ENCODE measurements at regions not wholly inside any gene's neighbourhood (a gene's known extent, or its start where the extent isn't known, plus 50 kb on each side); places are given as distances from the start of the nearest gene placed in this dataset.

- no peak overlapping the region for H3K27ac ChIP-seq (ENCODE audit: low read depth, low read length)
Observed at GRCh38 chr1:14083277-14083676, 383.3 kb downstream of the PRDM2 start.

GRCh38 chr1:14083706-14084105 lies 383.7 kb downstream of the PRDM2 start:
- Histone ChIP-seq H3K27ac (ENCODE audit: low read depth, low read length) (no peak overlapping the region), H3K36me3 (ENCODE audit: insufficient read depth, low read length) (no peaks in the 10 kb centered on the region), H3K4me3 (ENCODE audit: low read depth in 1 of 2, low read length in 2 of 2) (no peak overlapping the region), H3K9me3 (ENCODE audit: low read length) (no peaks in the 10 kb centered on the region), H3K9ac (ENCODE audit: low read length) (no peak overlapping the region), H3K4me1 (ENCODE audit: insufficient read depth, low read length) (no peaks in the 10 kb centered on the region), H3K27me3 (ENCODE audit: control insufficient read depth in 1 of 2, insufficient read depth in 2 of 2, low read length in 2 of 2) (no peaks in the 10 kb centered on the region)

More at GRCh38 chr1:14083277-14083676, 383.3 kb downstream of the PRDM2 start:
- no peaks in the 10 kb centered on the region for H3K4me1 ChIP-seq (ENCODE audit: insufficient read depth, low read length)
- no peaks in the 10 kb centered on the region for H3K9me3 ChIP-seq (ENCODE audit: low read length)
- no peak overlapping the region for H3K9ac ChIP-seq (ENCODE audit: low read length)
- no peaks in the 10 kb centered on the region for H3K36me3 ChIP-seq (ENCODE audit: insufficient read depth, low read length)
- H3K27me3 ChIP-seq (ENCODE audit: control insufficient read depth in 1 of 2, insufficient read depth in 2 of 2, low read length in 2 of 2): no peaks in the 10 kb centered on the region
- H3K4me3 ChIP-seq (ENCODE audit: low read depth in 1 of 2, low read length in 2 of 2): no peak overlapping the region

DNA sequence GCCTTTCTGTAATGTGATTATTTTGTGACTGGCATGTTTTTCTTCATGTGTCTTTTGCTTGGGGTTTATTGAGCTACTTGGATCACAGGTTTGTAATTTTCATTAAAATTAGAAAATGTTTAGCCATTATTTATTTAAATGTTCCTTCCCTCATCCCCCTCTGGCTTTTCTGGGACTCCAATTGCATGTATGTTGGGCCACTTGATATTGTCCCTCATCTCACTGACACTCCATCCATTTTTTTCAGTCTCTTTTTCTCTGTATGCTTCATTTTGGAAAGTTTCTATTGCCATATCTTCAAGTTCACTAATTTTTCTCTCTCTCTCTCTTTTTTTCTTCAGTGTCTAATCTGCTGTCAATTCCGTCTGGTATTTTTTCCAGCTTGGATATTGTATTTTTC lies 390.1 kb downstream of the PRDM2 start:
- no peak overlapping the region for H3K4me3 ChIP-seq (ENCODE audit: low read depth in 1 of 2, low read length in 2 of 2)
- no peak overlapping the region for H3K27ac ChIP-seq (ENCODE audit: low read depth, low read length)
- no peaks in the 10 kb centered on the region for H3K27me3 ChIP-seq (ENCODE audit: control insufficient read depth in 1 of 2, insufficient read depth in 2 of 2, low read length in 2 of 2)
- no peak overlapping the region for H3K9ac ChIP-seq (ENCODE audit: low read length)
- no peaks in the 10 kb centered on the region for H3K9me3 ChIP-seq (ENCODE audit: low read length)
- no peaks in the 10 kb centered on the region for H3K4me1 ChIP-seq (ENCODE audit: insufficient read depth, low read length)
- no peaks in the 10 kb centered on the region for H3K36me3 ChIP-seq (ENCODE audit: insufficient read depth, low read length)

DNA sequence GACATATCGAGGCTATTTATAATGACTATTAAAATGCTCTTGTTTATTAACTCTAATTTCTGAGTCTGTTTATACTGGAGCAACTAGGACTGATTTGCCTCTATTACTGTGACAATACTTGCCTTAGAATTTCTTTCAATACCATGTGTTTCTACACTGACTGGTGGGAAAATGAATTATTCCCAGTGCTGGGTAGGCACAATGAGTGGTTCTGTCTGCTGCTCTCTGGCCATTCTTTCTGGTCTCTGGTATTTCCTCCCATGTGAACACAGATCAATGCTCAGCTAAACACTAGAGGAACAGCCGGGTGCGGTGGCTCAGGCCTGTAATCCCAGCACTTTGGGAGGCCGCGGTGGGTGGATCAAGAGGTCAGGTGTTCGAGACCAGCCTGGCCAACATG lies 390.5 kb downstream of the PRDM2 start:
- Histone ChIP-seq H3K36me3 (ENCODE audit: insufficient read depth, low read length) (no peaks in the 10 kb centered on the region), H3K4me3 (ENCODE audit: low read depth in 1 of 2, low read length in 2 of 2) (no peak overlapping the region), H3K27ac (ENCODE audit: low read depth, low read length) (no peak overlapping the region), H3K9me3 (ENCODE audit: low read length) (no peaks in the 10 kb centered on the region), H3K4me1 (ENCODE audit: insufficient read depth, low read length) (no peaks in the 10 kb centered on the region), H3K9ac (ENCODE audit: low read length) (no peak overlapping the region), H3K27me3 (ENCODE audit: control insufficient read depth in 1 of 2, insufficient read depth in 2 of 2, low read length in 2 of 2) (no peaks in the 10 kb centered on the region)

DNA sequence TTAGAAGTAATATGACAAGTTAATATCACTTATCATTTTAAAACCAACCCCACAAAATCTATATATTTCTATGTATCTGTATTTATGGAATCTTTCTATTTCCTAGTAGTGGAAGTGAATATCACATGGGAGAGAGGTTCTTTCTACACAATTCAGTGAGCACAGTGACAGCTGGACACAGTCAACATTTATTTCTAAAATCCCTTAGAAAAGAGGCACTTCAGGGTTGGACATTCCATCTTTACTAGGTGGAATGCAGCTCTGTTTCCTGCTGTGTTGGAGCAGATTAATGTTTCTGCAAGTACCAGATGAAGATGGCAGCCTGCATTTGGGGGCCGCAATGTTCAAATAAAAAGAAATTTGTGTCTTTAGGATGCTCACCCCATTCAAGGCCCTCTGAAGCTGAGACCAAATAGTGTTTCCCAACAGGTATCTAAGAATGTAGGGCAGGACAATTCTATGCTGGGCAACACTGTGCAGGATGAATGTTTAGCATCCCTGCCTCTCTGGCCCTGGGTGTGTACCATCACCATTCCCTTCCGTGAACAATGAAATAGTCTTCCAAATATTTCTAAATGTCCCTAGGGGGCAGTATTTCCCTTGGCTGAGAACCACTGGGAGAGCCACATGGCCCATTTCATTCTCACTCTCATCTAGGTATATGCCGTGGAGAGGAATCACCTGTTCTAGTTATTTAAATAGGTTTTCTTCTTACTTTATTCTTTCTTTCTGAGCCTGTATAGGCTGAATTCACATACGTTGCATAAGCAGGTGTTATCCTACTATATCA lies 394.8 kb downstream of the PRDM2 start:
- H3K4me3 ChIP-seq (ENCODE audit: low read depth in 1 of 2, low read length in 2 of 2): no peak overlapping the region
- no peaks in the 10 kb centered on the region for H3K36me3 ChIP-seq (ENCODE audit: insufficient read depth, low read length)
- H3K9ac ChIP-seq (ENCODE audit: low read length): no peak overlapping the region
- H3K27ac ChIP-seq (ENCODE audit: low read depth, low read length): no peak overlapping the region
- no peaks in the 10 kb centered on the region for H3K27me3 ChIP-seq (ENCODE audit: control insufficient read depth in 1 of 2, insufficient read depth in 2 of 2, low read length in 2 of 2)
- no peaks in the 10 kb centered on the region for H3K9me3 ChIP-seq (ENCODE audit: low read length)
- H3K4me1 ChIP-seq (ENCODE audit: insufficient read depth, low read length): no peaks in the 10 kb centered on the region

GRCh38 chr1:14098294-14098913 lies 398.4 kb downstream of the PRDM2 start:
- no peak overlapping the region for H3K9ac ChIP-seq (ENCODE audit: low read length)
- H3K4me3 ChIP-seq (ENCODE audit: low read depth in 1 of 2, low read length in 2 of 2): no peak overlapping the region
- no peaks in the 10 kb centered on the region for H3K36me3 ChIP-seq (ENCODE audit: insufficient read depth, low read length)
- H3K27ac ChIP-seq (ENCODE audit: low read depth, low read length): no peak overlapping the region
- H3K27me3 ChIP-seq (ENCODE audit: control insufficient read depth in 1 of 2, insufficient read depth in 2 of 2, low read length in 2 of 2): no peaks in the 10 kb centered on the region
- H3K4me1 ChIP-seq (ENCODE audit: insufficient read depth, low read length): no peaks in the 10 kb centered on the region
- no peaks in the 10 kb centered on the region for H3K9me3 ChIP-seq (ENCODE audit: low read length)

DNA sequence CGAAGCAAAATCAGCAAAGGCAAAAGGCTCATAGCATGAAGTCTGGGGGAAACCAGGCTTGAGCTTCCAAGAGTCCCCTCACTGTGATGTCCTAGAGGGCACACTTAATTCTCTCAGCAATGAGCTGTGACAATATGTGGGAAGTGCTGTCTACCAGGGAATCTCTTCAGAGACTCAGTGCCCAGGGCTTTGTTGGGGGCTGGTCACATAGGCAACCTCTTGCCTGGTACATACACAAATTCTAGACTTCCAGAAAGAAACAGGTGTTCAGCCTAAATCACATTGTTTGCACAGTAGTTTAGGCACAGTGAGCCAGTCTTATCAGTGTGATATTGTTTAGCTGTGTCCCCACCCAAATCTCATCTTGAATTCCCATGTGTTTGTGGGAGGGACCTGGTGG lies 400.5 kb downstream of the PRDM2 start:
- Histone ChIP-seq H3K9ac (ENCODE audit: low read length) (no peak overlapping the region), H3K4me1 (ENCODE audit: insufficient read depth, low read length) (no peaks in the 10 kb centered on the region), H3K4me3 (ENCODE audit: low read depth in 1 of 2, low read length in 2 of 2) (no peak overlapping the region), H3K27me3 (ENCODE audit: control insufficient read depth in 1 of 2, insufficient read depth in 2 of 2, low read length in 2 of 2) (no peaks in the 10 kb centered on the region), H3K27ac (ENCODE audit: low read depth, low read length) (no peak overlapping the region), H3K36me3 (ENCODE audit: insufficient read depth, low read length) (no peaks in the 10 kb centered on the region), H3K9me3 (ENCODE audit: low read length) (no peaks in the 10 kb centered on the region)

DNA sequence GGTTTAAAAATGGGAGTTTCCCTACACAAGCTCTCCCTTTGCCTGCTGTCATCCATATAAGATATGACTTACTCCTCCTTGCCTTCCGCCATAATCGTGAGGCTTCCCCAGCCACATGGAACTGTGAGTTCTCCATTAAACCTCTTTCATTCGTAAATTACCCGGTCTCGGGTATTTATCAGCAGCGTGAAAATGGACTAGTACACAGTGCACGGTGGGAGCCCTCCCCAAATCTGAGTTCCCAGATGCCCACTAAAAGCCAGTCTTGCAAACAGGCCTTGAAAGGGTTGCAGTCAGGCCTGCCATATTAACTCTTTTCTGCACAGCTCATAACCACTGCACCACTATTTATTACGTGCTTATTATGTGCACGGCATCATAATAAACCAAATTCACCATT lies 400.9 kb downstream of the PRDM2 start:
- Histone ChIP-seq H3K27me3 (ENCODE audit: control insufficient read depth in 1 of 2, insufficient read depth in 2 of 2, low read length in 2 of 2) (no peaks in the 10 kb centered on the region), H3K36me3 (ENCODE audit: insufficient read depth, low read length) (no peaks in the 10 kb centered on the region), H3K9me3 (ENCODE audit: low read length) (no peaks in the 10 kb centered on the region)

GRCh38 chr1:14102180-14102579 lies 402.2 kb downstream of the PRDM2 start:
- Histone ChIP-seq H3K4me3 (ENCODE audit: low read depth in 1 of 2, low read length in 2 of 2) (no peak overlapping the region), H3K27me3 (ENCODE audit: control insufficient read depth in 1 of 2, insufficient read depth in 2 of 2, low read length in 2 of 2) (no peaks in the 10 kb centered on the region), H3K4me1 (ENCODE audit: insufficient read depth, low read length) (no peaks in the 10 kb centered on the region), H3K9me3 (ENCODE audit: low read length) (no peaks in the 10 kb centered on the region), H3K9ac (ENCODE audit: low read length) (no peak overlapping the region), H3K36me3 (ENCODE audit: insufficient read depth, low read length) (no peaks in the 10 kb centered on the region), H3K27ac (ENCODE audit: low read depth, low read length) (no peak overlapping the region)

More for the DNA sequence above, 400.9 kb downstream of the PRDM2 start:
- Histone ChIP-seq H3K27ac (ENCODE audit: low read depth, low read length) (no peak overlapping the region), H3K4me3 (ENCODE audit: low read depth in 1 of 2, low read length in 2 of 2) (no peak overlapping the region), H3K9ac (ENCODE audit: low read length) (no peak overlapping the region), H3K4me1 (ENCODE audit: insufficient read depth, low read length) (no peaks in the 10 kb centered on the region)

GRCh38 chr1:14103878-14104430 lies 404.0 kb downstream of the PRDM2 start:
- Histone ChIP-seq H3K27ac (ENCODE audit: low read depth, low read length) (no peak overlapping the region), H3K27me3 (ENCODE audit: control insufficient read depth in 1 of 2, insufficient read depth in 2 of 2, low read length in 2 of 2) (no peaks in the 10 kb centered on the region), H3K4me1 (ENCODE audit: insufficient read depth, low read length) (no peaks in the 10 kb centered on the region), H3K36me3 (ENCODE audit: insufficient read depth, low read length) (no peaks in the 10 kb centered on the region), H3K9ac (ENCODE audit: low read length) (no peak overlapping the region), H3K4me3 (ENCODE audit: low read depth in 1 of 2, low read length in 2 of 2) (no peak overlapping the region), H3K9me3 (ENCODE audit: low read length) (no peaks in the 10 kb centered on the region)

- Histone ChIP-seq H3K9ac (ENCODE audit: low read length) (no peak overlapping the region), H3K4me3 (ENCODE audit: low read depth in 1 of 2, low read length in 2 of 2) (no peak overlapping the region), H3K4me1 (ENCODE audit: insufficient read depth, low read length) (no peaks in the 10 kb centered on the region), H3K36me3 (ENCODE audit: insufficient read depth, low read length) (no peaks in the 10 kb centered on the region), H3K27me3 (ENCODE audit: control insufficient read depth in 1 of 2, insufficient read depth in 2 of 2, low read length in 2 of 2) (no peaks in the 10 kb centered on the region), H3K27ac (ENCODE audit: low read depth, low read length) (no peak overlapping the region), H3K9me3 (ENCODE audit: low read length) (no peaks in the 10 kb centered on the region)
Observed at GRCh38 chr1:14106126-14106525, 406.1 kb downstream of the PRDM2 start.
